T-helper 17 cell (primary cell): ENCODE measurements at regions not wholly inside any gene's neighbourhood (a gene's known extent, or its start where the extent isn't known, plus 50 kb on each side); places are given as distances from the start of the nearest gene placed in this dataset.

ENCODE experiments used
- ATAC-seq: fragments of 150-1000 bp; cut with Tn5 transposase; 2 replicates; pipeline ENCODE4 v1.10.0; 2021; ENCODE audit warnings: mild to moderate bottlenecking, moderate library complexity
- DNase-seq, 3 donors: peaks; one replicate each; pipeline versions ENCODE4 v3.0.0 to v3.0.0-alpha.2; 2020 to 2021
- H3K9me3 ChIP-seq: one replicate; pipeline ENCODE4 v1.7.0; 2013; ENCODE audit warnings: low read length, mild to moderate bottlenecking; ENCODE audit not compliant: control insufficient read depth, poor library complexity, severe bottlenecking
- H3K27ac Mint-ChIP-seq: one replicate; pipeline ENCODE4 v1.8.0; 2022; ENCODE audit warnings: mild to moderate bottlenecking, moderate library complexity, mixed read lengths
- H3K27me3 Mint-ChIP-seq: one replicate; pipeline ENCODE4 v1.8.0; 2022; ENCODE audit warnings: mixed read lengths
- H3K36me3 Mint-ChIP-seq: one replicate; pipeline ENCODE4 v1.8.0; 2022; ENCODE audit warnings: low read depth, mixed read lengths
- H3K4me1 Mint-ChIP-seq: one replicate; pipeline ENCODE4 v1.8.0; 2022; ENCODE audit warnings: mild to moderate bottlenecking, mixed read lengths
- H3K4me3 Mint-ChIP-seq: one replicate; pipeline ENCODE4 v1.8.0; 2022; ENCODE audit warnings: mild to moderate bottlenecking, moderate library complexity, mixed read lengths

GRCh38 chr18:64365106-64365505 is 216.2 kb upstream of the LINC00305 start:
- H3K9me3 ChIP-seq = no peaks in the 10 kb centered on the region
- no peak for ATAC-seq
- H3K27ac Mint-ChIP-seq = no peak overlapping the region
- no peaks in the 10 kb centered on the region for H3K4me1 Mint-ChIP-seq
- no peak for DNase-seq
- H3K27me3 Mint-ChIP-seq = no peaks in the 10 kb centered on the region
- no peaks in the 10 kb centered on the region for H3K36me3 Mint-ChIP-seq
- H3K4me3 Mint-ChIP-seq = no peak overlapping the region

GRCh38 chr18:64337673-64338072 is 188.8 kb upstream of the LINC00305 start:
- Mint-ChIP-seq H3K27me3 (no peaks in the 10 kb centered on the region), H3K4me3 (no peak overlapping the region), H3K36me3 (no peaks in the 10 kb centered on the region), H3K27ac (no peak overlapping the region), H3K4me1 (no peaks in the 10 kb centered on the region)
- ATAC-seq (no peak), DNase-seq (no peak)
- no peaks in the 10 kb centered on the region for H3K9me3 ChIP-seq

GRCh38 chr18:64337018-64337417 is 188.1 kb upstream of the LINC00305 start:
- ATAC-seq (no peak), DNase-seq (no peak)
- Mint-ChIP-seq H3K4me1 (no peaks in the 10 kb centered on the region), H3K27me3 (no peaks in the 10 kb centered on the region), H3K36me3 (no peaks in the 10 kb centered on the region), H3K4me3 (no peak overlapping the region), H3K27ac (no peak overlapping the region)
- H3K9me3 ChIP-seq = no peaks in the 10 kb centered on the region

GRCh38 chr18:64334748-64335147 is 185.9 kb upstream of the LINC00305 start:
- H3K27me3 Mint-ChIP-seq = no peaks in the 10 kb centered on the region

GRCh38 chr18:64333584-64333983 is 184.7 kb upstream of the LINC00305 start:
- Mint-ChIP-seq H3K4me1 (no peaks in the 10 kb centered on the region), H3K27me3 (no peaks in the 10 kb centered on the region), H3K4me3 (no peak overlapping the region), H3K27ac (no peak overlapping the region), H3K36me3 (no peaks in the 10 kb centered on the region)
- H3K9me3 ChIP-seq = no peaks in the 10 kb centered on the region
- no peak for ATAC-seq
- no peak for DNase-seq

More at GRCh38 chr18:64334748-64335147, 185.9 kb upstream of the LINC00305 start:
- Mint-ChIP-seq H3K36me3 (no peaks in the 10 kb centered on the region), H3K27ac (no peak overlapping the region), H3K4me3 (no peak overlapping the region), H3K4me1 (no peaks in the 10 kb centered on the region)
- no peak for DNase-seq
- ATAC-seq = no peak
- H3K9me3 ChIP-seq = no peaks in the 10 kb centered on the region

GRCh38 chr18:64332835-64333234 is 183.9 kb upstream of the LINC00305 start:
- no peaks in the 10 kb centered on the region for H3K36me3 Mint-ChIP-seq
- H3K27ac Mint-ChIP-seq = no peak overlapping the region
- H3K27me3 Mint-ChIP-seq = no peaks in the 10 kb centered on the region
- ATAC-seq (no peak), DNase-seq (no peak)
- H3K4me3 Mint-ChIP-seq = no peak overlapping the region
- H3K9me3 ChIP-seq = no peaks in the 10 kb centered on the region
- H3K4me1 Mint-ChIP-seq = no peaks in the 10 kb centered on the region

GRCh38 chr18:64331419-64331818 is 182.5 kb upstream of the LINC00305 start:
- Mint-ChIP-seq H3K4me1 (no peaks in the 10 kb centered on the region), H3K4me3 (no peak overlapping the region), H3K36me3 (no peaks in the 10 kb centered on the region), H3K27ac (no peak overlapping the region), H3K27me3 (no peaks in the 10 kb centered on the region)
- DNase-seq (no peak), ATAC-seq (no peak)
- H3K9me3 ChIP-seq = no peaks in the 10 kb centered on the region

GRCh38 chr18:64330931-64331330 is 182.0 kb upstream of the LINC00305 start:
- no peak for DNase-seq
- H3K36me3 Mint-ChIP-seq = no peaks in the 10 kb centered on the region
- H3K27ac Mint-ChIP-seq = no peak overlapping the region
- H3K27me3 Mint-ChIP-seq = no peaks in the 10 kb centered on the region
- ATAC-seq = no peak
- H3K4me1 Mint-ChIP-seq = no peaks in the 10 kb centered on the region
- no peaks in the 10 kb centered on the region for H3K9me3 ChIP-seq
- H3K4me3 Mint-ChIP-seq = no peak overlapping the region

GRCh38 chr18:64330161-64330560 is 181.3 kb upstream of the LINC00305 start:
- no peaks in the 10 kb centered on the region for H3K36me3 Mint-ChIP-seq
- no peak overlapping the region for H3K27ac Mint-ChIP-seq
- H3K4me1 Mint-ChIP-seq = no peaks in the 10 kb centered on the region
- ATAC-seq (no peak), DNase-seq (no peak)
- H3K9me3 ChIP-seq = no peaks in the 10 kb centered on the region
- H3K27me3 Mint-ChIP-seq = no peaks in the 10 kb centered on the region
- no peak overlapping the region for H3K4me3 Mint-ChIP-seq

GRCh38 chr18:64322189-64322588 is 173.3 kb upstream of the LINC00305 start:
- Mint-ChIP-seq H3K4me1 (no peaks in the 10 kb centered on the region), H3K27me3 (no peaks in the 10 kb centered on the region), H3K4me3 (no peak overlapping the region), H3K27ac (no peak overlapping the region), H3K36me3 (no peaks in the 10 kb centered on the region)
- H3K9me3 ChIP-seq = no peaks in the 10 kb centered on the region
- DNase-seq (no peak), ATAC-seq (no peak)

GRCh38 chr18:64318547-64318946 is 169.7 kb upstream of the LINC00305 start:
- Mint-ChIP-seq H3K4me3 (no peak overlapping the region), H3K4me1 (no peaks in the 10 kb centered on the region), H3K27ac (no peak overlapping the region), H3K27me3 (no peaks in the 10 kb centered on the region), H3K36me3 (no peaks in the 10 kb centered on the region)
- no peaks in the 10 kb centered on the region for H3K9me3 ChIP-seq
- DNase-seq (no peak), ATAC-seq (no peak)

- Mint-ChIP-seq H3K27ac (no peak overlapping the region), H3K27me3 (no peaks in the 10 kb centered on the region), H3K4me3 (no peak overlapping the region), H3K4me1 (no peaks in the 10 kb centered on the region), H3K36me3 (no peaks in the 10 kb centered on the region)
- DNase-seq (no peak), ATAC-seq (no peak)
- H3K9me3 ChIP-seq = no peaks in the 10 kb centered on the region
Measured at GRCh38 chr18:64311859-64312258, 163.0 kb upstream of the LINC00305 start.

- H3K4me3 Mint-ChIP-seq = no peak overlapping the region
- no peak for DNase-seq
- H3K4me1 Mint-ChIP-seq = no peaks in the 10 kb centered on the region
- ATAC-seq = no peak
- H3K27me3 Mint-ChIP-seq = no peaks in the 10 kb centered on the region
- H3K36me3 Mint-ChIP-seq = no peaks in the 10 kb centered on the region
- no peaks in the 10 kb centered on the region for H3K9me3 ChIP-seq
- H3K27ac Mint-ChIP-seq = no peak overlapping the region
Measured at GRCh38 chr18:64295839-64296238, 147.0 kb upstream of the LINC00305 start.

GRCh38 chr18:64294967-64295366 is 146.1 kb upstream of the LINC00305 start:
- ATAC-seq (no peak), DNase-seq (no peak)
- no peaks in the 10 kb centered on the region for H3K9me3 ChIP-seq
- Mint-ChIP-seq H3K4me3 (no peak overlapping the region), H3K27ac (no peak overlapping the region), H3K4me1 (no peaks in the 10 kb centered on the region), H3K36me3 (no peaks in the 10 kb centered on the region), H3K27me3 (no peaks in the 10 kb centered on the region)

GRCh38 chr18:64288432-64288831 is 139.5 kb upstream of the LINC00305 start:
- DNase-seq = no peak
- Mint-ChIP-seq H3K4me3 (no peak overlapping the region), H3K27ac (no peak overlapping the region), H3K36me3 (no peaks in the 10 kb centered on the region), H3K4me1 (no peaks in the 10 kb centered on the region), H3K27me3 (no peaks in the 10 kb centered on the region)
- H3K9me3 ChIP-seq = no peaks in the 10 kb centered on the region
- ATAC-seq = no peak
